Aorta (tissue), 5 donors: ENCODE measurements at regions not wholly inside any gene's neighbourhood (a gene's known extent, or its start where the extent isn't known, plus 50 kb on each side); places are given as distances from the start of the nearest gene placed in this dataset.

Source experiments
- ATAC-seq: fragments of 200-7000 bp; cut with Tn5 transposase; one replicate; pipeline ENCODE4 v1.9.1; 2022; ENCODE audit warnings: moderate library complexity; ENCODE audit not compliant: low FRiP score
- DNase-seq, 2 donors: peaks; one replicate each; pipeline ENCODE4 v3.0.0-alpha.2; 2020
- H3K27ac ChIP-seq, 2 donors: one replicate each; pipeline ENCODE4 v1.5.1; 2013; ENCODE audit warnings: low read length in 2 of 2, mild to moderate bottlenecking in 2 of 2, moderate library complexity in 2 of 2, control low read depth in 1 of 2, inconsistent platforms in 1 of 2, low read depth in 1 of 2
- H3K27me3 ChIP-seq, 2 donors: one replicate each; pipeline ENCODE4 v1.6.1; 2013; ENCODE audit warnings: control low read depth in 1 of 2, low read length in 1 of 2, mild to moderate bottlenecking in 1 of 2, moderate library complexity in 1 of 2; ENCODE audit not compliant: insufficient read depth in 2 of 2, control insufficient read depth in 1 of 2
- H3K36me3 ChIP-seq, 2 donors: one replicate each; pipeline ENCODE4 v1.6.1; 2013; ENCODE audit warnings: control low read depth in 1 of 2, low read length in 1 of 2, mild to moderate bottlenecking in 1 of 2; ENCODE audit not compliant: insufficient read depth in 2 of 2, control insufficient read depth in 1 of 2
- H3K4me1 ChIP-seq, 2 donors: one replicate each; pipeline ENCODE4 v1.6.1; 2013; ENCODE audit warnings: low read length in 2 of 2, control low read depth in 1 of 2, mild to moderate bottlenecking in 1 of 2, moderate library complexity in 1 of 2; ENCODE audit not compliant: insufficient read depth in 2 of 2, control insufficient read depth in 1 of 2
- H3K4me3 ChIP-seq, 2 donors: one replicate each; pipeline ENCODE4 v1.5.1; 2013; ENCODE audit warnings: low read length in 2 of 2, control low read depth in 1 of 2, mild to moderate bottlenecking in 1 of 2
- H3K9me3 ChIP-seq: one replicate; pipeline ENCODE4 v1.6.1; 2013; ENCODE audit warnings: mild to moderate bottlenecking, low read length; ENCODE audit not compliant: control insufficient read depth
- WGBS, 2 donors: extraction: QIAGEN DNeasy Blood & Tissue Kit; methylation state at CpG; one replicate each; pipeline ENCODE4 v1.1.7; 2013; 5-methylcytosine and 5-hydroxymethylcytosine counted together
- intact Hi-C, 2 donors: fragments of 100-400 bp; cut with DNase I; formaldehyde crosslinking; loops; one replicate each; pipeline versions ENCODE4 v1.14.2 to v1.15.0; 2022
- donor health status: healthy with polysubstance abuse.
- donor health status: Bipolar disorder and iron deficiency.
- donor health status: DM: no; HTN: no; CAD: no.
- donor health status: DM: no; HTN: no; CAD: no.
- donor health status: DM: yes; HTN: yes; CAD: no.

DNA sequence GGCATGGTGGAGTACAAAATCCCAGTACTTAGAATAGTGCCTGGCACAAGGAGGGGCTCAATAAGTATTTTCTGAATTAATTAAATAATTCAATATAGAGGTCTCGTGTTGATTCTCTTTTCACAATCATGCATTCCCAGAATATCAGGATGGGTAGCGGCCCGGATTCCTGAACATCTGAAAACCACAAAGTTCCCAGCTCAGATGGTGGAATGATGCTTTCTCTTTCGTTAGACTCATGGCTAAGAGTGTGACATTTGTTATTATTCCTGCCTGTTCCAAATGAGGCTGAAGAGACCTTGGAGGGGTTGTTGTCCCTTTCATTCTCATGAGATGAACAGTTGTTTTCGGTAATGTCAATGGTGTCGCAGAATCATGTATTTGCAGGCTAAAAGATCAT lies 95.4 kb upstream of the LIFR start:
- intact Hi-C loops, result no loop called here
- H3K4me3 ChIP-seq, result no peak overlapping the region
- H3K9me3 ChIP-seq, result no peaks in the 10 kb centered on the region
- DNase-seq (no peak), ATAC-seq (no peak)
- H3K36me3 ChIP-seq, result no peaks in the 10 kb centered on the region
- no peaks in the 10 kb centered on the region for H3K4me1 ChIP-seq
- no peaks in the 10 kb centered on the region for H3K27me3 ChIP-seq
- 92 to 96% methylated on average over 6 of the region's 6 CpGs for WGBS, 2 donors
- no peak overlapping the region for H3K27ac ChIP-seq

- ATAC-seq (no peak), DNase-seq (no peak)
- H3K27ac ChIP-seq, result no peak overlapping the region
- H3K27me3 ChIP-seq, result no peaks in the 10 kb centered on the region
- H3K4me3 ChIP-seq, result no peak overlapping the region
- H3K9me3 ChIP-seq, result no peaks in the 10 kb centered on the region
- H3K36me3 ChIP-seq, result no peaks in the 10 kb centered on the region
- intact Hi-C loops, result no loop called here
- 87 to 93% methylated on average over 2 of the region's 2 CpGs for WGBS, 2 donors
- no peaks in the 10 kb centered on the region for H3K4me1 ChIP-seq
These were observed 96.9 kb upstream of the LIFR start for GRCh38 chr5:38653389-38653788.

DNA sequence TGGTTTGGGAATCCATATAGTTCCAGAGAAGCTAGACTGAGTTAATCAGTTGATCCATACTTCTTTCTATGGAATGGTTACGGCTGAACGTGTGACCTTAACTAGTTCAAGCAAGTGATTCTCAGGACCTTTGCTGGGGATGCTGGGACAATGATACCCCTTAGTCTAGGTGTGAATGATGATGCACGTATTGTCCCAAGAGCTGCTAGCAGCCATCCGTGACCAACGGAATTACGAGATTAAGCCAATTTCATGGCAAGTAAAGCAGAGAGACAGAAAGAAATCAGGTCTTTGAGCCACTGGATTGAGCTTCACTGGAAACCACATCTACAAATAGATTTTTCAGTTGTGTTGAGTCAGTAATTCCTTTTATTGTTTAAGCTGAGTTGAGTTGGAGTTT lies 99.2 kb upstream of the LIFR start:
- H3K27ac ChIP-seq, result no peak overlapping the region
- no peaks in the 10 kb centered on the region for H3K27me3 ChIP-seq
- H3K4me1 ChIP-seq, result no peaks in the 10 kb centered on the region
- intact Hi-C loops, result no loop called here
- no peaks in the 10 kb centered on the region for H3K9me3 ChIP-seq
- H3K4me3 ChIP-seq, result no peak overlapping the region
- H3K36me3 ChIP-seq, result no peaks in the 10 kb centered on the region
- 95 to 96% methylated on average over 6 of the region's 6 CpGs for WGBS, 2 donors
- ATAC-seq (no peak), DNase-seq (no peak)

DNA sequence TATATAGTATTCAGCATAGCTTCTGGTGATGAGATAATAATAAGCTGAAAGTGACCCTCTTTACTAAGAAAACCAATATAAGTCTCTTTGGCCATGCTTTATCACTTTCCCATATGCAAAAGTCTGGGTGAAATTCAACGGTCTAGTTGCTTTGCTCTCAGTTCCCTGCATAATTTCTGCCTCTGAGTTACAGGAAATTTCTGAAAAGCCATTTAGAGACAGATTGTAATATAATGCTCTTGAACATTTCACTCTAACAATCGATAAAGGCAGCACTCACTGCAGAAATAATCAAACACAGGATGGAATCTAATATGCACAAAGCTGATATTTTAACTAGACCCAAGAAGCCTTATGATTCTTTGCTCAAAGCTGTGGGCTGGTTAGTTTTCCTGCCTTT lies 100.1 kb upstream of the LIFR start:
- 25 to 32% methylated on average over 2 of the region's 2 CpGs for WGBS, 2 donors
- Histone ChIP-seq H3K9me3 (no peaks in the 10 kb centered on the region), H3K36me3 (no peaks in the 10 kb centered on the region), H3K27me3 (no peaks in the 10 kb centered on the region), H3K4me3 (no peak overlapping the region), H3K27ac (no peak overlapping the region), H3K4me1 (no peaks in the 10 kb centered on the region)
- ATAC-seq, result no peak
- intact Hi-C loops, result no loop called here
- DNase-seq, result no peak

GRCh38 chr5:38657020-38657419 lies 100.6 kb upstream of the LIFR start:
- H3K9me3 ChIP-seq, result no peaks in the 10 kb centered on the region
- H3K27me3 ChIP-seq, result no peaks in the 10 kb centered on the region
- no peaks in the 10 kb centered on the region for H3K36me3 ChIP-seq
- intact Hi-C loops, result no loop called here
- no peak for ATAC-seq
- H3K27ac ChIP-seq, result no peak overlapping the region
- no peaks in the 10 kb centered on the region for H3K4me1 ChIP-seq
- no peak for DNase-seq
- H3K4me3 ChIP-seq, result no peak overlapping the region
- WGBS, 2 donors, result 85 to 91% methylated on average over 2 of the region's 2 CpGs

GRCh38 chr5:38660194-38660668 lies 103.8 kb upstream of the LIFR start:
- no peaks in the 10 kb centered on the region for H3K36me3 ChIP-seq
- no peak overlapping the region for H3K4me3 ChIP-seq
- no peak for DNase-seq
- no peaks in the 10 kb centered on the region for H3K27me3 ChIP-seq
- no peaks in the 10 kb centered on the region for H3K9me3 ChIP-seq
- WGBS, 2 donors, result 76 to 77% methylated on average over 12 of the region's 12 CpGs
- no peak overlapping the region for H3K27ac ChIP-seq
- intact Hi-C loops, result loop anchor here in 1 of 2 donors (10.0 kb wide), 1 partner anchor 145 kb away; no protein-coding TSS in a partner anchor
- H3K4me1 ChIP-seq, result no peaks in the 10 kb centered on the region
- ATAC-seq, result no peak

- Histone ChIP-seq H3K27ac (no peak overlapping the region), H3K9me3 (no peaks in the 10 kb centered on the region), H3K4me1 (peaks cover 0 to 6% of the 10 kb centered on the region in 2 donors), H3K36me3 (no peaks in the 10 kb centered on the region), H3K4me3 (no peak overlapping the region), H3K27me3 (no peaks in the 10 kb centered on the region)
- ATAC-seq (no peak), DNase-seq (no peak)
- intact Hi-C loops, result loop anchor here in 1 of 2 donors (10.0 kb wide), 1 partner anchor 143 kb away; no protein-coding TSS in a partner anchor
- 4 to 5% methylated on average over 4 of the region's 4 CpGs for WGBS, 2 donors
These were observed 105.6 kb upstream of the LIFR start for GRCh38 chr5:38662090-38662489.

GRCh38 chr5:38663249-38663648 lies 106.8 kb upstream of the LIFR start:
- 52 to 60% methylated on average over 1 of the region's 1 CpG for WGBS, 2 donors

DNA sequence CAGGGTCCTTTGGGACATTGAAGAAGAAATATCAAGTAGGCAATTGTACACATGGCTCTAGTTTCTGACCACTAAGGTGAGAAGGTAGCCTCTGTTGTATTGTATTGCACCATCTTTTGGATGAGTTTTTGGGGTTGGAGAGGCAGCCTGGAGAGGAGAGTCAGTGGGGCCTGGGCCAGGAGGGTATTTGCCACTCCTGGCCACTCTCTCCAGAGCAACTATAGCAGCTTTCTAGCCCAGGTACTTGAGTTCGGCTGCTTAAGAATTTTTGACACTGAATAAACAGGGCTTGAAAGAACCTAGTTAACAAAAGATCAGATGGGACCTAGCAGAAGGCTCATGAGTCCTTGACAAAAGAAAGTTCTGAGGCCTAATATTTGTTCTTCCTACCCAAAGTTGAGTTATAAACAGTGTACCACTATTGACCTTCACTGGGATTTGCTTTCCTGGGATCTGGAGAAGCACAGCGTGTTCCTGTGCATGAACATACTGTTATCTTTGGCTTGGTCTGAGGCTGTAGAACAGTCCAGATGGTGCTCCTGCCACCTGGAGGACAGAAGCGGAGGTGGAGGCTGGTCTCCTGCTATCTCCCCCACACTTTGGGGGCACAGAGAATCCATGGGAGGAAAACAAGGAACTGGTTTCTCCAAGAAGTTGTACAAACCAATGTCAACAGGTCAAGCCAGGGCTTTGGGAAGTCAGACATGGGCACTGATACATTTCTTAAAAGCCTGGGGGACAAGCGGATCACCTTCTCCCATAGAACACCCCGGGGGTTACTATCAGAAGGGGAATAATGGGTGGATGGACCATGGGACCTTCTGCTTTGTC lies 110.4 kb upstream of the LIFR start:
- Histone ChIP-seq H3K4me3 (no peak overlapping the region), H3K36me3 (no peaks in the 10 kb centered on the region), H3K9me3 (no peaks in the 10 kb centered on the region), H3K4me1 (peaks cover 0 to 6% of the 10 kb centered on the region in 2 donors), H3K27me3 (no peaks in the 10 kb centered on the region), H3K27ac (peak overlapping the region; percentile 15 to 86)
- 54 to 59% methylated on average over 5 of the region's 5 CpGs for WGBS, 2 donors
- ATAC-seq (peak; percentile 87), DNase-seq (no peak)
- intact Hi-C loops, result loop anchor here (1.0 to 10.0 kb wide), 7 partner anchors 110 to 285 kb away; partner anchors contain the start of gene LIFR (in 2 of the 2)

More at GRCh38 chr5:38663249-38663648, 106.8 kb upstream of the LIFR start:
- DNase-seq (no peak), ATAC-seq (no peak)
- Histone ChIP-seq H3K27ac (no peak overlapping the region), H3K4me1 (peaks cover 0 to 6% of the 10 kb centered on the region in 2 donors), H3K9me3 (no peaks in the 10 kb centered on the region), H3K4me3 (no peak overlapping the region), H3K36me3 (no peaks in the 10 kb centered on the region), H3K27me3 (no peaks in the 10 kb centered on the region)
- intact Hi-C loops, result loop anchor here in 1 of 2 donors (10.0 kb wide), 1 partner anchor 142 kb away; no protein-coding TSS in a partner anchor
